ENCODE measurements at regions not wholly inside any gene's neighbourhood (a gene's known extent, or its start where the extent isn't known, plus 50 kb on each side); places are given as distances from the start of the nearest gene placed in this dataset.
"Not testable (repeated sequence)": the region's sequence is repeated elsewhere in the genome, so short reads cannot be mapped to it uniquely, and the experiment has no call there.

DNA sequence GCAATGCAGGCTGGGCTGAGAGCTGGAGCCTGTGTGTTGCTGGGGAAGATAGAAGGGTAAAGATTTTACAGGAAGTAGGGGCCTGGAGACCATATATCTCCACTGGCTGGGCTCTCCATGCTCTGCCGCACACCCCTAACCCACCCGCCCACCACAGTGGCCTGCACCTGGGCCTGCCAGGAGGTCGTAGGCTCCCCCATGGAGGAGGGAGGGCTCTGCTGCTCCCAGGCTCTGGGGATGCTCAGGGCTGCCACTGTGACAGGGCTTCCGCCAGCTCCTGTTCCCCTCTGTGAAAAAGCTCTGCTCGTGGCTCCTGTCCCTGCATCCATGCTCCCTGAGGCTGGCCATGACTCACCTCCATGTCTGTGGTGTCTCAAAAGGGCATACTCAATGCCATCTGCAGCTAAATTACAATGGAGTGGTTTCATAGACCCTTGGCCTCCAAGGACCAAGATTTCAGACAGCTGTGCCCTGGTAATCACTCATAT is 106.0 kb downstream of the CXCL12 start:
- DNase-seq (ENCODE audit: low read depth, low spot score): no peak

DNA sequence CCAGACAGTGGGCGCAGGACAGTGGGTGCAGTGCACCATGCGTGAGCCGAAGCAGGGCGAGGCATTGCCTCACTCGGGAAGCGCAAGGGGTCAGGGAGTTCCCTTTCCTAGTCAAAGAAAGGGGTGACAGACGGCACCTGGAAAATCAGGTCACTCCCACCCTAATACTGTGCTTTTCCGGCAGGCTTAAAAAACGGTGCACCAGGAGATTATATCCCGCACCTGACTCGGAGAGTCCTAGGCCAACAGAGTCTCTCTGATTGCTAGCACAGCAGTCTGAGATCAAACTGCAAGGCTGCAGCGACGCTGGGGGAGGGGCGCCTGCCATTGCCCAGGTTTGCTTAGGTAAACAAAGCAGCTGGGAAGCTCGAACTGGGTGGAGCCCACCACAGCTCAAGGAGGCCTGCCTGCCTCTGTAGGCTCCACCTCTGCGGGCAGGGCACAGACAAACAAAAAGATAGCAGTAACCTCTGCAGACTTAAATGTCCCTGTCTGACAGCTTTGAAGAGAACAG is 116.4 kb downstream of the CXCL12 start:
- not testable (repeated sequence) for DNase-seq (ENCODE audit: low read depth, low spot score)

DNA sequence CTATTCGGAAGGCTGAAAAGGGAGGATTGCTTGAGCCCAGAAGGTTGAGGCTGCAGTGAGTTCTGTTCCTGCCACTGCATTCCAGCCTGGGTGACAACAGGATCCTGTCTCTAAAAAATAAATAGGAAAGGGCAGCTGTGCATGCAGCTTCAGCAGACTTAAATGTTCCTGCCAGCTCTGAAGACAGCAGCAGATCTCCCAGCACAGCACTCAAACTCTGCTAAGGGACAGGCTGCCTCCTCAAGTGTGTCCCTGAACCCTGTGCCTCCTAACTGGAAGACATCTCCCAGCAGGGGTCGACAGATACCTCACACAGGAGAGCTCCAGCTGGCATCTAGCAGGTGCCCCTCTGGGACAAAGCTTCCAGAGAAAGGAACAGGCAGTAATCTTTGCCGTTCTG is 117.9 kb downstream of the CXCL12 start:
- DNase-seq (ENCODE audit: low read depth, low spot score): no peak

DNA sequence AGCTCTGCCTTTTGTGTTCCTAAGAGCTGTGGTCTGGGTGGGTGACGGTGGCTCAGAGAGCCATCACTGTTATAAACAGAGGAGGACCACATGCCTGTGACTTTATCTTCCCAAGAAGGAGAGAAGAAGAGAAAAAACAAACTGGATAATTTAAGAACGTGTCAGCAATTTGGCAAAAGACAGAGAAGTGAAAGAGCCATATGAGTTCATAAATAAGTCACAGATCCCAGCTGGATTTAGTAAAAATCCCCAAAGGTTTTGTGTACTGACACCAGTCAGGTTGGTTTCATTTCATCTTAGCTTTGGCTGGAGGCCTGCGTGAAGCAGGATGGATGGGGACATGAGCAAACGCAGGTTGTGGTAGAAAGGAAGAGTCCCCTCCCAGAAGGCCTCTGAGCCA is 120.7 kb downstream of the CXCL12 start:
- no peak for DNase-seq (ENCODE audit: low read depth, low spot score)

DNA sequence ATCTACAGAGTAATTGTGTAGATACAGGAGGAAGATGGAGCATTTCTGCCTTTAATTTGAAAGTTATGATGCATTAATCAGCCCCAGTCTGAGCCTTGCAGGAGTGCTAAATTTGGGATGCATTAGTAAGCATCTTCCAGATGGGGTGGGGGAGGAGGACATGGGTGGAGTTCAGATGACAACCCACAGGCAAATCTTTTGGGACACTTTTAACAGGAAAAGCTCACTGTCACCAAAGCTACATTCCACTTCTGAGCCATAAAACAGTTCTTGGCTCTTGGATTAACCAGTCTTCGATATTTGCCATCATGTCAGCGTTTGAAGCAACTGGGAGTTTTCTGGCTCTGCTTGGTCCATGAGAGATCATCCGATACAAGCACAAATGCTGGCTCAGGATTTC is 121.1 kb downstream of the CXCL12 start:
- DNase-seq (ENCODE audit: low read depth, low spot score): no peak

- DNase-seq (ENCODE audit: low read depth, low spot score): no peak
Measured at GRCh38 chr10:44262551-44263251, 122.2 kb downstream of the CXCL12 start.

- DNase-seq (ENCODE audit: low read depth, low spot score): no peak
Measured at GRCh38 chr10:44261710-44262455, 123.0 kb downstream of the CXCL12 start.

DNA sequence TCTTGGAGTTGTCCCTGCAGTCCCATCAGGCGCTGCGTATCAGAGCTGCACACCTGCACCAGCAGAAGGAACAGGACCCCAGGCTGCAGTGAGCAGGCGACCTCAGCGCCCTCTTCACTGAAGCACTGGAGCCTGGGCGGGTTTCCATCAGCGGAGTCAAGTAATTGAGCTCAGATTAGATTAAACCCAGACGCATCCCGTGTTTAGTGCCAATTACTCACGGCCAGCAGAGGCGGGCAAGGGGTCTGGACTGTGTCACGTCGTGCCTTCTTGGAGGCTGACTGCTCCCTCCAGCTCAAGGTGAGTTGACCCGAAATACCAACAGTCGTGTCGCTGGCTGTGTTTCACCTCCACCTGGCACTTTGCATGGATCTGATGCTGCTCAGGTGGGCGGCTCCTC is 123.6 kb downstream of the CXCL12 start:
- no peak for DNase-seq (ENCODE audit: low read depth, low spot score)

GRCh38 chr10:44260286-44260928 is 124.5 kb downstream of the CXCL12 start:
- DNase-seq (ENCODE audit: low read depth, low spot score): no peak

GRCh38 chr10:44259090-44259874 is 125.6 kb downstream of the CXCL12 start:
- DNase-seq (ENCODE audit: low read depth, low spot score): no peak

GRCh38 chr10:44258460-44259089 is 126.3 kb downstream of the CXCL12 start:
- no peak for DNase-seq (ENCODE audit: low read depth, low spot score)

DNA sequence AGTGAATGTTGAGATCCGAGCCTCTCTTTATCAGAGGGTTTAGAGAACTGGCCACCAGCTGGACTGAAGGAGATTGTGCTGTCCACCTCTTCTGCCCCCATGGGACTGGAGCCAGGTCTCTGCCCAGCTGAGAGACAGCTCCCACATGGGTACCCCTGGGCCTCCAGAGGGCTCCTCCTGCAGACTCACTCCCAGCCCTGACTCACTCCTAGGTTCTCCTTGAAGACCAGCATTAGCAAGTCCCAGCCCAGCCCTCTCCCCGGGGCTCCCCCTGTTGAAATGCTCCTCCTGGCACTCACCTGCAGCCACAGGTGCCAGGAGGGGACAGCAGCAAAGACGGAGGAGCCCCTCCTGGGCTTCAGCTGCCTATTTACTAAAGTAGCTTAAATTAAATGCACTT is 126.9 kb downstream of the CXCL12 start:
- DNase-seq (ENCODE audit: low read depth, low spot score): no peak

- DNase-seq (ENCODE audit: low read depth, low spot score): no peak
Measured at GRCh38 chr10:44253769-44254462, 131.0 kb downstream of the CXCL12 start.

GRCh38 chr10:44252631-44253030 is 132.3 kb downstream of the CXCL12 start:
- not testable (repeated sequence) for DNase-seq (ENCODE audit: low read depth, low spot score)

- not testable (repeated sequence) for DNase-seq (ENCODE audit: low read depth, low spot score)
Measured at GRCh38 chr10:44249933-44250332, 135.0 kb downstream of the CXCL12 start.

DNA sequence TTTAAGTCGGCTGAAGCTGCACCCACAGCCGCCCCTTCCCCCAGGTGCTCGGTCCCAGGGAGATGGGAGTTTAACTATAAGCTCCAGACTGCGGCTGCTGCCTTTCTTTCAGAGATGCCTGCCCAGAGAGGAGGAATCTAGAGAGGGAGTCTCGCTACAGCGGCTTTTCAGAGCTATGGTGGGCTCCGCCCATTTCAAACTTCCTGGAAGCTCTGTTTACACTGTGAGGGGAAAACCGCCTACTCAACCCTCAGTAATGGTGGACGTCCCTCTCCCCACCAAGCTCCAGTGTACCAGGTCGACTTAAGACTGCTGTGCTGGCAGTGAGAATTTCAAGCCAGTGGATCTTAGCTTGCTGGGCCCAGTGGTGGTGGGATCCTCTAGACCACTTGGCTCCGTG is 135.4 kb downstream of the CXCL12 start:
- no peak for DNase-seq (ENCODE audit: low read depth, low spot score)

DNA sequence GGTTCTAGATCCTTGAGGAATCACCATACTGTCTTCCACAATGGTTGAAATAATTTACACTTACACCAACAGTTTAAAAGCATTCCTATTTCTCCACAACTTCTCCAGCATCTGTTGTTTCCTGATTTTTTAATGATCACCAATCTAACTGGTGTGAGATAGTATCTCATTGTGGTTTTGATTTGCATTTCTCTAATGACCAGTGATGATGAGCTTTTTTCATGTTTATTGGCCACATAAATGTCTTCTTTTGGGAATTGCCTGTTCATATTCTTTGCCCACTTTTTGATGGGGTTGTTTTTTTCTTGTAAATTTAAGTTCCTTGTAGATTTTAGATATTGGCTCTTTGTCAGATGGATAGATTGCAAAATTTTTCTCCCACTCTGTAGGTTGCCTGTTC is 138.2 kb downstream of the CXCL12 start:
- DNase-seq (ENCODE audit: low read depth, low spot score): not testable (repeated sequence)

DNA sequence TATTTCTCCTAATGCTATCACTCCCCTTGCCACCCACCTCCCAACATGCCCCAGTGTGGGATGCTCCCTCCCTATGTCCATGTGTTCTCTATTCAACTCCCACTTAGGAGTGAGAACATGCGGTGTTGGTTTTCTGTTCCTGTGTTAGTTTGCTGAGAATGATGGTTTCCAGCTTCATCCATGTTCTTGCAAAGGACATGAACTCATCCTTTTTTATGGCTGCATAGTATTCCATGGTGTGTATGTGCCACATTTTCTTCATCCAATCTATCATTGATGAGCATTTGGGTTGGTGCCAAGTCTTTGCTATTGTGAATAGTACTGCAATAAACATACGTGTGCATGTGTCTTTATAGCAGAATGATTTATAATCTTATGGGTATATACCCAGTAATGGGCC is 138.6 kb downstream of the CXCL12 start:
- DNase-seq (ENCODE audit: low read depth, low spot score): not testable (repeated sequence)

DNA sequence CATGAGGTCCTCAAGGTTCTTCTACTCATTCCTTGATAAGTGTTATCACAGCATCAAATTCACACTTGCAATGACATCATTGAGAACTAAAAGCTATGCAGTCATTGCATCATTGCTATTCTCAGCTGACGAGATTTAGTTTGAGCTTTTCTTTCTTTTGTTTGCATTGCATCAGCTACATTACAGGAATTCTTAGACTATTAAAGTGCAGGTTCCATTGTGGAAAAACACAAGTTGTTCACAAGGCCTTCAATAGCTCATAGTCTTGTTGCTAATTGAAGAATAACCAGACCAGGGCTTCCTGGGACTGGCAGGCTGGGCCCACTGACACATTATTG is 139.3 kb downstream of the CXCL12 start:
- no peak for DNase-seq (ENCODE audit: low read depth, low spot score)

DNA sequence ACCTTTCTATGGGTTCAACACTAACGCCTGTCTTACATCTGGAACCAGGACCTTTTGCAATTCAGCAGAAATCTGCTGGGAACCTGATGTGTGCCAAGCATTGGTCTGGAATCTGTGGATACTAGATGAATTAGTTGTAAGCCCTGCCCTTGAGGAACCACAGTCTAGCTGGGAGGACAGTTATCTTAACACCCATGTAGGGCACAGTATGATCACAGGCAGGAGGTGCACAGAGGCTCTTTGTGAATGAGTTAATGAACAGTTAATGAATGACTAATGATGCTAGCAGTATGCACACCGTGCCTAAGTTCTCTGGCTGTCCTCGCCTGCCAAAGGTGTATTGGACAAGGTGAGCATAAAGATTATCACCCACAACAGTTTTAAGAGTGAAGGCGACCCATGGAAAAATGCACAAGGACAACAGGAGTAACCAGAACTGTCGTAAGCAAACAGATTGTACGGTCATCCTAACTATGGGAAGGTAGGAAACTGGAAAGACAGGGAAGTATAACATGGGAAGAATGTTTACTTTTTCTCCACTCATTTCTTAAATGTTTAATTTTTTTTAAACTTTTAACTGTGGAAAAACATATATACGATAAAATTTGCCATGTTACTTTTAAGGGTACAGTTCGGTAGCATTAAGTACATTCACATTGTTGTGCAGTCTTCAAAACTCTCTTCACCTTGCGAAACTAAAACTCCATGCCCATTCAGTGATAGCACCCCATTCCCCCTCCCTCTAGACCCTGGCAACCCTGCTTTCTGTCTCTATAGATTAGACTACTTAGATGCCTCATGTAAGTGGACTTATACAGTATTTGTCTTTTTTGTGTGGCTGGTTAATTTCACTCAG is 139.9 kb downstream of the CXCL12 start:
- no peak for DNase-seq (ENCODE audit: low read depth, low spot score)

All from iPS DF 19.7 (cell line).